Brain microvascular endothelial cell (primary cell): ENCODE measurements at regions not wholly inside any gene's neighbourhood (a gene's known extent, or its start where the extent isn't known, plus 50 kb on each side); places are given as distances from the start of the nearest gene placed in this dataset.

Experiments used
- DNase-seq: peaks from one replicate; pipeline ENCODE4 v3.0.0-alpha.2; 2020
- H3K27ac ChIP-seq: fragments of 250-450 bp; sonication (Bioruptor Pico); 2 replicates; pipeline ENCODE4 v1.5.1; 2020; ENCODE audit warnings: mild to moderate bottlenecking, moderate library complexity
- H3K27me3 ChIP-seq: fragments of 250-450 bp; sonication (Bioruptor Pico); replicated peaks from 2 replicates; pipeline ENCODE4 v1.5.1; 2020; ENCODE audit warnings: mild to moderate bottlenecking
- H3K36me3 ChIP-seq: fragments of 250-450 bp; sonication (Bioruptor Pico); replicated peaks from 2 replicates; pipeline ENCODE4 v1.5.1; 2020; ENCODE audit warnings: mild to moderate bottlenecking
- H3K4me3 ChIP-seq: 2 replicates; pipeline ENCODE4 v1.5.1; 2011; ENCODE audit warnings: low read depth, mild to moderate bottlenecking, control low read depth, low read length, moderate library complexity
- in situ Hi-C: cut with HindIII; loops from 2 replicates; pipeline ENCODE4 v1.10.0; 2017; ENCODE audit warnings: low sequenced_read_pairs, low pct_ligation_motif_present
- TF ChIP-seq, protein P1 (sequence below): IDR thresholded peaks from 2 replicates; pipeline ENCODE4 v1.5.1; 2011; ENCODE audit warnings: low read depth, mild to moderate bottlenecking, moderate library complexity, low read length, control low read depth, inconsistent platforms; ENCODE audit errors: missing control alignments

DNA sequence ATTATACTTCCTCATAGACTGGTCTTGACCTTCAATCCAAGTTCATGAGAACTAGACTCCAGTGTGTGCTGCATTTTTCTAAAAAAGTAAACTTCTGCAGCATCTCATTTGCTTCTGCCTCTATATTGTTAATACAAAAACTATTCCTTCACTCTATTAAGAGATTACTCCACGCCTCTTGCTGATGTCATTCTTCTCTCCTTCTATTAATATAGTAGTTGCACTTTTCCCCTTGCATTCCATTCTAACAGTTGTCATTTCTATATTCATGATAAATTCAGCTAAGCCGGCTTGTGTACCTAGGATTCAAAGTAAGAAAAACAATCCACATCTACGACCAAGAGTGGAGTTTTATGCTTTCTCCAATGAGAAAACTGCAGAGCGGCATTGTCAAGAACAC lies 480.4 kb upstream of the NOVA1 start:
- no peak for DNase-seq
- Histone ChIP-seq H3K36me3 (no peaks in the 10 kb centered on the region), H3K27ac (no peak overlapping the region), H3K4me3 (no peak overlapping the region), H3K27me3 (no peaks in the 10 kb centered on the region)
- TF ChIP-seq, protein P1, sequence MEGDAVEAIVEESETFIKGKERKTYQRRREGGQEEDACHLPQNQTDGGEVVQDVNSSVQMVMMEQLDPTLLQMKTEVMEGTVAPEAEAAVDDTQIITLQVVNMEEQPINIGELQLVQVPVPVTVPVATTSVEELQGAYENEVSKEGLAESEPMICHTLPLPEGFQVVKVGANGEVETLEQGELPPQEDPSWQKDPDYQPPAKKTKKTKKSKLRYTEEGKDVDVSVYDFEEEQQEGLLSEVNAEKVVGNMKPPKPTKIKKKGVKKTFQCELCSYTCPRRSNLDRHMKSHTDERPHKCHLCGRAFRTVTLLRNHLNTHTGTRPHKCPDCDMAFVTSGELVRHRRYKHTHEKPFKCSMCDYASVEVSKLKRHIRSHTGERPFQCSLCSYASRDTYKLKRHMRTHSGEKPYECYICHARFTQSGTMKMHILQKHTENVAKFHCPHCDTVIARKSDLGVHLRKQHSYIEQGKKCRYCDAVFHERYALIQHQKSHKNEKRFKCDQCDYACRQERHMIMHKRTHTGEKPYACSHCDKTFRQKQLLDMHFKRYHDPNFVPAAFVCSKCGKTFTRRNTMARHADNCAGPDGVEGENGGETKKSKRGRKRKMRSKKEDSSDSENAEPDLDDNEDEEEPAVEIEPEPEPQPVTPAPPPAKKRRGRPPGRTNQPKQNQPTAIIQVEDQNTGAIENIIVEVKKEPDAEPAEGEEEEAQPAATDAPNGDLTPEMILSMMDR, result no peak
- in situ Hi-C loops, result no loop called here

DNA sequence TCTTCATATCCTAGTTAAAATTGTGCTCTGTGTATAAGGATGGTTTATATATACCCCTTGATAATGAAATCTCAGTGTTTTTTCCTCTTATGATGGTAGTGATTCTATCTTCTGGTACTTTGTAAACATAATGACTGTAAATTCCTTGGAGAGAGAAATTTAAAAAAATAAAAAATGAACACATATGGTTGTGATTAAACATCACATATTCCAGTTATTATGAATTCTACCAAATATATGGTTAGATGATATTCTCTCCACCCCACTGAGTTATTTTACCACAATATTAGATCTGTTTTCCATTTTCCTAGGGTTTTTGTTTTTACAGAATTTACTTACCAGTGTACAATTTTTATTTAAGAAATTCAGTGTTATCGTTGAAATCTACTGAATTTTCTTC lies 481.9 kb upstream of the NOVA1 start:
- H3K36me3 ChIP-seq, result no peaks in the 10 kb centered on the region
- H3K27ac ChIP-seq, result no peak overlapping the region
- TF ChIP-seq, protein P1, result no peak
- no peaks in the 10 kb centered on the region for H3K27me3 ChIP-seq
- no peak for DNase-seq
- H3K4me3 ChIP-seq, result no peak overlapping the region
- in situ Hi-C loops, result no loop called here

DNA sequence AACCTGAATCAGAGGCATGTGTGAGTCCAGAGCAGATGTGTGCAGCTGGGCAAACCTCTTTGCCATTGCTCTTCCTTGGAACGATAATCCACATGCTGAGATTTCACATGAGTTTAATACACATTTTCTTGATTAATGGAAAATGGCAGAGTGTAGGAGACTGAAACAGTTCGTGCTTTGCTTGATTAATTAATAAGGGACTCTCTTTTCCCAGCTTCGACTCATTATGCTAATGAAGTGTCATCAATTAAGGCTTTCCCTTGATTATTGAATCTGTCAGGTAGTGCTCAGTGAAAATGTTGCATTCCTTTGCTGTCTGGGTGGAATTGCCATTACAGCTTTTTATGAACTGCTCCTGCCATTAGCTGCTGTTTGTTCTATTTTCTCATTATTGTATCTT lies 487.7 kb upstream of the NOVA1 start:
- no peak overlapping the region for H3K4me3 ChIP-seq
- H3K27me3 ChIP-seq, result no peaks in the 10 kb centered on the region
- no peak for DNase-seq
- no peaks in the 10 kb centered on the region for H3K36me3 ChIP-seq
- in situ Hi-C loops, result no loop called here
- TF ChIP-seq, protein P1, result no peak
- no peak overlapping the region for H3K27ac ChIP-seq

DNA sequence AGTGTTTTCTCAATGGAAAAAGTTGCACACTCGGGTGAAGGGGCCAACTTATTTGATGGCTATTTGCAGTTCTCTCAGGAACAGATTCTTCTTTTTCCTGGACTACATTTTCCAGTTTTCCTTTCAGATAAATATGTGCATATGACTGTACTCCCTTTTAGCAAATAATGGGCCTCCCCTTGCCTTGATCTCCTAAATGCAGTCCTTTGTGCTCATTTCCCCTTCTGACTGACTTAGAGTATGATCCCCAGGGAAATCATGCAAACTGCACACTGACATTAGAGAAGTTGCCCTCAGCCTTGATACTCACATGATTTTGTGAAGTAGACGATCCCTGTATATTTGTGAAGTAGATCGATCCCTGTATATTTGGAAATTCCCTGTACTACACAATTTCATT lies 492.9 kb upstream of the NOVA1 start:
- Histone ChIP-seq H3K27ac (no peak overlapping the region), H3K36me3 (no peaks in the 10 kb centered on the region), H3K4me3 (no peak overlapping the region), H3K27me3 (no peaks in the 10 kb centered on the region)
- TF ChIP-seq, protein P1, result no peak
- in situ Hi-C loops, result no loop called here
- DNase-seq, result no peak

DNA sequence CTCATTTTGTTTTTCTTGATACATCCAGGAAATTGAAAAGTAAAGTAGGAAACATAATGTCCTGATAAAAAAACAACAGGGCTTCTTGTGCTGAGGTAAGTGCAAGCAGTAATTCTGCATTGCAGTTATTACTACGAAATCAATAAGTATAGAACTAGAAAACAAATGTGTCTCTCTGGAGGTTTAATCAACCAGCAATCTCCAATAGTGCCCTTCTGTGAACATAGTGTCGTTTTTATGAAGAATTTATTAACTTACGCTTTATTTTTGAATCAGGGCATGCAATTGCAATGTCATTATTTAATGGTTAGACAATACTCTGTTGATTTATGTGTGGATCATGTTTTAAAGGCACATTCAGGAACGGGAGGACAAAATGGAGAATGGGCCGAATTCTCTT lies 494.1 kb upstream of the NOVA1 start:
- in situ Hi-C loops, result no loop called here
- Histone ChIP-seq H3K4me3 (no peak overlapping the region), H3K27ac (no peak overlapping the region), H3K36me3 (no peaks in the 10 kb centered on the region), H3K27me3 (no peaks in the 10 kb centered on the region)
- TF ChIP-seq, protein P1, result no peak
- no peak for DNase-seq

DNA sequence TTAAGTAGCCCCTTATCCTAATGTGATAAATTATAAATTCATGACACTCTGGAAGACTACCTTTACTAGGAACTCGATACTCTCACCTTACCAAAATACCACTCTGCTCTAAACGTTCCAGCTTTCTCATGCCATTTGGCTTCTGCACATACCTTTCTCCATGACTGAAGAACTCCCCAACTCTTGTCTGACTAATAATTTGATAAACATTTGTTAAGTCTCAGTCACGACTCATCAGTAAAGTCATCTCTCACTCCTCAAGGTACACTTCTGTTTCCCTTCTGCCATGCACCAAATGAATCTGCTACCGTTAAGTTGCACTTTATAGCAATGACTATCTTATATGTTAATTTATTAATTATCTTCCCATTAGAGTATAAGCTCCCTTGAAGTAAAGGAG lies 498.3 kb upstream of the NOVA1 start:
- Histone ChIP-seq H3K4me3 (no peak overlapping the region), H3K27ac (no peak overlapping the region), H3K36me3 (no peaks in the 10 kb centered on the region), H3K27me3 (no peaks in the 10 kb centered on the region)
- TF ChIP-seq, protein P1, result no peak
- no peak for DNase-seq
- in situ Hi-C loops, result no loop called here
